Stimulated activated CD8-positive, alpha-beta memory T cell treated with anti-CD3 and anti-CD28 coated beads, Interleukin-15, amount 100 ng/mL, for 24 hours (primary cell): ENCODE measurements at regions not wholly inside any gene's neighbourhood (a gene's known extent, or its start where the extent isn't known, plus 50 kb on each side); places are given as distances from the start of the nearest gene placed in this dataset.

Source experiments
- DNase-seq: peaks from one replicate; pipeline ENCODE4 v3.0.0-alpha.2; 2020; ENCODE audit warnings: low read depth

GRCh38 chr15:38647683-38648082 is 83.1 kb upstream of the RASGRP1 start:
- no peak for DNase-seq

GRCh38 chr15:38648121-38648843 is 83.7 kb upstream of the RASGRP1 start:
- DNase-seq, result no peak

GRCh38 chr15:38650384-38650783 is 85.8 kb upstream of the RASGRP1 start:
- DNase-seq, result no peak

DNA sequence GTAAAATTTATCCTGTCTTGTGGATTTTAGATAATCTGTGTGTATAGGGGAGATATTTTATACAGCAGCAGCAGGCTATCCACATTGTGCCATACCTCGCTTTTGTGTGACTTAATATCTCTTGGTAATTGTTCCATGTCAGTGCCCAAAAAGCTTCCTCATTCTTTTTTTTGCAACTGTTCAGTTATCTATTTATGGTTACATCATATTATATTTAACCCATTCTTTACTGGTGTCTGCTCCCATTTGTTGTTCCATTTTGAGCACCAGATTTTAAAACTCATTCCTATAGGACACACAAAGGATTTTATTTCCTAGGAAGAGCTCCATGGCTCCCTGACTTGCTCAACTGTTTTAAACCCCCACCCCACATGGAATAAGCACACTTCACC is 86.3 kb upstream of the RASGRP1 start:
- DNase-seq, result no peak

DNA sequence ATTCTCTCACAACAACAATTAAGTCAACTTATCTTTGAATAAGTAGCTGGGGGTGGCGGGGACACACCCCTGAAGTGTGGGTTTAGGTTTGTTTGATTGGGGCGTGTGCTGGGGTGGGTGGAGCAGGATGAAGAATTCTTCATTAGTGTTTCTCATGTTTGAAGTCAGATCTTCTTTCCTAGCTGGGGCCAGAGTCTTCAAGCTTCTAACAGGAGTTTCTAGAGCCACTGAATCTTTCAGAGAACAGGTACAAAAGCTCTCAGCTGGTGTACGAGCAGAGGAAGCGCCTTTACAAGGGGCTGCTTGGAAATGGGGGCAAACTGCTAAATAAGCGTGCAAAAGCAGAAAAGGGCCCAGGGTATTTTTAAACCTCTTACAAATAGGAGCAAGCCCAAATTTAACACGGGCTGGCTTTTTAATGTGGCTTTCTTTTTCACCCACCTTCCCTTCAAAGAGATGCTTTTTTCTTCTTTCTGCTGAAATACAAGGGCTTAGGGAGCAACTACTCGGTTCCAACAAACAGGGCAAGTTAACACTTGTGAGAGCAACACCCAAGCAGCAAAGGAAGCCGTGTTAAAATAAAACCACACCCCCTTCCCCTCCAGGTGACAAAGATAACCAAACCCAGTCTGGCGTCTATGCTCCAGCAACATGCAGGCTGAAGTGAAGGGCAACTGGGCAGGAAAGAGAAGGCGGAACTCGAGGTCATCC is 86.9 kb upstream of the RASGRP1 start:
- no peak for DNase-seq

- DNase-seq, result no peak
Measured at GRCh38 chr15:38652183-38652794, 87.7 kb upstream of the RASGRP1 start.

GRCh38 chr15:38652998-38653397 is 88.4 kb upstream of the RASGRP1 start:
- no peak for DNase-seq

DNA sequence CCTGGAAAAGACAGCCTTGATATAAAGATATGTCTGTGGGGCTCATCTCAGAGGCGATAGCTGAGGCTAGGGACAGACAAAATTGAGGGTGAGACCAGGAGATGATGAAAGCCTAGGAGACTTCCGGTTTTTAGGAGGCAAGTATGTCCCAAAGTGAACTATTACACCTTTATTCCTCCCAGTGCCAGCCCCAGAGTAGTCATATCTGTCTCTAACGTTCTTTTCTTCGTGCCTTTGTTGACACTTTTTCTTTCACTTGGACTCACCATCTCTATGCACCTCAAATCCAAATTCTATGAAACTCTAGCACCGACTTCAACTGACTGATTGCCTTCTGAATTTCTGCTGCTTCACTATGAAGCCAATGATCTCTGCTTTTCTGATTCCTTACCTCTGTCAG is 93.8 kb upstream of the RASGRP1 start:
- DNase-seq, result no peak

DNA sequence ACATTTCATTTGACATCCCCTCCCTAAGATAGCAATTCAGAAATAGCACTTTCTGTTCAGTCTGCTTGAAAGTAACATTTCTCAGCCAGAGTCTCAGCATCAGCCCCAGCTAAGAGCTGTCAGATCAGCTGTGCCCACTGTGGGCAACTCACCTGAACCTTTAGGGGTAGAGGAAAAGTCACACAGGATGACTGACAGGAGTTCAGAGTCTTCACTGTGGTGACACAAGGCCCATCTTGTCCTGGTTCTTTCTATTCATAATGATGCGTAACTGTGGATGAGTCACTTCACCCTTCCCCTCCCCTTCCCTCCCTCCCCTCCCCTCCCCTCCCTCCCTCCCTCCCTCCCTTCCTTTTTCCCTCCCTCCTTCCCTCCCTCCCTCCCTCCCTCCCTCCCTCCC is 96.1 kb upstream of the RASGRP1 start:
- DNase-seq, result no peak

GRCh38 chr15:38662033-38662802 is 97.6 kb upstream of the RASGRP1 start:
- no peak for DNase-seq

GRCh38 chr15:38662805-38663204 is 98.2 kb upstream of the RASGRP1 start:
- DNase-seq, result no peak

DNA sequence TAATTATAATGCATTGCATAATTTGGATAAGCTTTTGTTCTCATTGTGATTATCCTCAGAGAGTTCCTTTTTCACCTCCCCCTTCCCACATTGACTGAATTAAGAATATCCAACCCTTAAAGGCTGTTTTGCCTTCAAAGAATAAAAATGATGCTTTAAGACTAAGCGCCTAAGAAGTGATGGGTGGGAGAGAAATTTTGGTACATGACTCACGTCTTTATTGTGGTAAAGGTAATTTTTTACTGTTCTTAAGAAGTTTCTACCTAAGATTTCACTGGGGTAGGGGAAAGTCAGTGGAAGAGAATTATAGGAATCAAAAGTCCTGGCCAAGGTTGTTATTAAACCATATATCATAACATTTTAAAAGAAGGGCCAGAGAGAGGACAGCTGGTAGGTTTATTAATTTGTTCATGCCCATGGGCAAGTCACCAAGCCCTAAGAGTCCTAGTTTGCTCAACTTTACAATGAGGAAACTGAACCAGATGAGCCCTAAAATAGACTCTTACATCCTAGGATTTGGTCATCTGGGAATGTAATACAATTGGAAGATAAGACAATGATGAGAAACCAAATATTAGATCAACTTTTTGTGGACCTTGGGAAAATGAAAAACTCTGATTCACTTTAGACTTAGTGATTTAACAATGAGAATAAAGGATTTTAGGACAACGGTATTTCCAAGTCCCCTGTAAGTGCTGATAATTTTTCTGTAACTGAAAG is 101.1 kb upstream of the RASGRP1 start:
- no peak for DNase-seq

- DNase-seq, result no peak
Measured at GRCh38 chr15:38666865-38667510, 102.4 kb upstream of the RASGRP1 start.

GRCh38 chr15:38667890-38668850 is 103.6 kb upstream of the RASGRP1 start:
- no peak for DNase-seq

DNA sequence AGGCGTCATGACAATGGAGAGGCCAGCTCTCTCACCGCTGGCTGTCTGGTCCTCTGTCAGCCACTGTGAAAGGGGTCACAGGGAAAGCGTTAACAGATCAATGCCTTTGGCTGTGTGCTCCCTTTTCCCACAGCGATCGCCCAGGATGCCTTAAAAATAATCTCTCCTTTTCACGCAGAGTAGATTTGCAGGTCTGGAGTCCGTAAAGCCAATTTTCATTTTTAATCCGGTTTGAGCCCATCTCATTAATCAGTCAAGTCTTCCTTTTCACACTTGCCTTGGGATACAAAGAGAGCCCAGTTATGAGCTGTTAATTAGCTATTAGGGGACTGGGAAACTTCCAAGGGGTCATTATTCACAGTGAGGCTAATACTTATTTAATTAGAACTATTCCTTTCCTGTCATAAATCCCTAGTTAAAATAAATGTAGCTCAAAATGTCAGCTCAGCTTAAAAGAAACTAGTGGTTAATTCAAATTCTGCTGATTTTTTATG is 104.3 kb upstream of the RASGRP1 start:
- DNase-seq, result no peak

DNA sequence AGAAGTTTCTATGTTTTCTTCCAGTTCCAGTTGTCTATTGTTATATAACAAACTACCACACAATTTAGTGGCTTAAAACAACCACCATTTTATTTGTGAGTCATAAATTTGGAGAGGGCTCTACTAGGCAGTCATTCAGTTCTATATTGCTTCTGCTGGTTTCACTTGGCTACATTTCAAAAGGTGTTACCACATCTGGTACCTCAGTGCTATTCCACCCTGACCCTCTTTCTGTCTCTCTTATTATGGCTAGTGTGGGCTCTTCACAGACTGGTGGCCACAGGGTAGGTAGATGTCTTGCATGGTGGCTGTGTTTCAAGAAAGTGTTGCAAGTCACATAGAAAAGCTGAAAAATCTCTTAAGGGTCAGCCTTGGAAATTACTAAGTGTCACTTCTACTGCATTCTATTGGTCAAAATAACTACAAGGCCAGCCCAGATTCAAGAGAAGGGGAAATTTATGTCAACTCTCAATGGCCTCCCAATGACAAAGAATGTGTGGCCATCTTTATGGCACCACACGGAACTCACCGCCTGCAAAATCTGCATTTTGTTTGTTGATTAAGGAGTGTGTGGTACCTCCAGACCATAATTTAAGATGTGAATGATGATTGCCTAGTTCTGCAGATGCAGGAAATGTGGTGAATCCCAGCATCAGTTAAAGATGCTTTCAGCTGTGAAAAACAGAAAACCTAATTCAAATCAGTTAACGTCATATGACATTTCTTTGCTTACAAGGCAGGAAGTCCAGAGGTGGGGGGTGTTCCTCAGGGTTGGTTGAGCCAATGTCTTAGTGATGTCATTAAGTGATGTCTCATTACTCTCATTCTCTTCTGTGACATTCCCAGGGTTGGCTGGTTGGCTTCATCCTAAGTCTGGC is 105.8 kb upstream of the RASGRP1 start:
- DNase-seq, result no peak

GRCh38 chr15:38671006-38671387 is 106.4 kb upstream of the RASGRP1 start:
- no peak for DNase-seq

DNA sequence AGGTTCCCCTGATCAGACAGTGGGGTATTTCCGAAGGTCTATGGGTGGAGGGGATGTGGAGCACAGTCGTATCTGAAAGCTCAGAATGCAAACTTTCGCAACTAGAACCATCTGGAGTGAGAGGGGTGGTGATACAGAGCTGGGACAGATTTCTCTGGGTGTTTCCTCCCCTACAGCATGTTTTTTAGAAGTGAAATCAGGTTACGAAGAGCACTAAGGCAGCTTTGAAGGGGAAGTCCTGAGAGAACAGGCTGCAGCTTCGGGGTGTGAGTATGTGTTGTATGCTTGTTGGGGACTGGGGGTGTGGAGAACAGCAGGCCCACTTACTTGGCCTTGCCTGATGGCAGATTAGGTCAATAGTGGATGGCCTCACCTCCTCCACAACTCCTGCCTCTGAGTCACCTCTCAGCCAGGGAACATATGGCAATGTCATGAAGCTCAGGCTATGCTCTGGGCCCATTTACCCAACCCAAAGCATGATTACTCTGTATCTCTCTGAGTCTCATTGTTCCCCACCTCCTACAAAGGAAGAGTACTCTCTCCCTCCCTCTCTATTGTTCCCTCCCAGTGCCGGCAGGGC is 107.2 kb upstream of the RASGRP1 start:
- no peak for DNase-seq

GRCh38 chr15:38672273-38672672 is 107.7 kb upstream of the RASGRP1 start:
- no peak for DNase-seq
